HepG2 (cell line): ENCODE measurements at regions not wholly inside any gene's neighbourhood (a gene's known extent, or its start where the extent isn't known, plus 50 kb on each side); places are given as distances from the start of the nearest gene placed in this dataset.

Source experiments
- ATAC-seq: fragments of 200-7000 bp; cut with Tn5 transposase; 3 replicates; pipeline ENCODE4 v1.9.1; 2020; ENCODE audit warnings: mild to moderate bottlenecking, moderate library complexity
- BruUV-seq: library from RNA; stranded (reverse); fragments of 400-500 nt; replicated peaks from 2 replicates; lab custom pipeline; 2021; lab: Mats Ljungman, UMichigan
- CTCF ChIA-PET: fragments of 300-600 bp; formaldehyde crosslinking; extraction: SDS; loops from one replicate; lab custom pipeline; 2021; ENCODE audit warnings: low total read pairs, inconsistent platforms, low intra/inter-chr PET ratio; lab: Yijun Ruan, JAX
- POLR2A ChIA-PET: fragments of 350-600 bp; sonication (Branson Sonifier 250); formaldehyde crosslinking; loops from one replicate; lab custom pipeline; 2020; ENCODE audit warnings: antibody characterized with exemption, inconsistent platforms; lab: Yijun Ruan, JAX
- DNase-seq: peaks from one replicate; pipeline ENCODE4 v3.0.0-alpha.2; 2015; ENCODE audit warnings: low spot score
- FAIRE-seq: peaks from 3 replicates; lab custom pipeline; 2011; peaks lifted over from hg19 to GRCh38; lab: Jason Lieb, UNC
- H2AFZ ChIP-seq: one replicate; pipeline ENCODE4 v1.6.1; 2011; ENCODE audit warnings: low read length, inconsistent platforms
- H3K27ac ChIP-seq: fragments of 300-600 bp; 3 replicates; pipeline ENCODE4 v1.8.0; 2011; ENCODE audit warnings: mixed run types, mild to moderate bottlenecking, mixed read lengths, low read length, inconsistent platforms; ENCODE audit not compliant: insufficient read depth; ENCODE audit errors: extremely low read length
- H3K27me3 ChIP-seq, 2 experiments: fragments of 200-600 bp in 1 of 2; 2 replicates in 1 of 2; 3 replicates in 1 of 2; pipeline versions ENCODE4 v1.6.0 to v1.8.0; 2011; ENCODE audit warnings: low read length in 2 of 2, mild to moderate bottlenecking in 2 of 2, moderate library complexity in 2 of 2, inconsistent platforms in 1 of 2; ENCODE audit not compliant: insufficient read depth in 2 of 2, control insufficient read depth in 1 of 2
- H3K36me3 ChIP-seq, 2 experiments: fragments of 200-600 bp in 1 of 2; replicated peaks in 1 of 2; 2 replicates in 1 of 2; 3 replicates in 1 of 2; pipeline versions ENCODE4 v1.5.1 to v1.8.0; 2011; ENCODE audit warnings: low read length in 2 of 2, inconsistent platforms in 1 of 2; ENCODE audit not compliant: insufficient read depth in 2 of 2, control insufficient read depth in 1 of 2
- H3K4me1 ChIP-seq: 2 replicates; pipeline ENCODE4 v1.5.1; 2012; ENCODE audit warnings: low read length, inconsistent platforms; ENCODE audit not compliant: insufficient read depth
- H3K4me2 ChIP-seq: 2 replicates; pipeline ENCODE4 v1.6.0; 2011; ENCODE audit warnings: low read depth, low read length, inconsistent platforms
- H3K4me3 ChIP-seq, 3 experiments: fragments of 200-600 bp in 1 of 3; sonication (generic), shearing (Covaris generic) in 1 of 3; replicated peaks in 1 of 3; 2 replicates each; pipeline ENCODE4 v1.5.1; 2011 to 2016; ENCODE audit warnings: low read length in 3 of 3, inconsistent platforms in 2 of 3, low read depth in 2 of 3, mild to moderate bottlenecking in 2 of 3, control low read depth in 1 of 3, mixed read lengths in 1 of 3; ENCODE audit not compliant: insufficient read depth in 1 of 3
- H3K79me2 ChIP-seq: one replicate; pipeline ENCODE4 v1.6.1; 2011; ENCODE audit warnings: low read length, inconsistent platforms; ENCODE audit not compliant: insufficient read depth
- H3K9ac ChIP-seq: 2 replicates; pipeline ENCODE4 v1.6.0; 2011; ENCODE audit warnings: mild to moderate bottlenecking, low read depth, low read length, inconsistent platforms; ENCODE audit not compliant: insufficient read depth
- H3K9me3 ChIP-seq: 2 replicates; pipeline ENCODE4 v1.5.1; 2012; ENCODE audit warnings: mild to moderate bottlenecking, low read length
- H4K20me1 ChIP-seq: 2 replicates; pipeline ENCODE4 v1.6.0; 2011; ENCODE audit warnings: inconsistent platforms, mild to moderate bottlenecking, low read length, moderate library complexity; ENCODE audit not compliant: insufficient read depth
- ARID2 ChIP-seq: sonication (generic); formaldehyde crosslinking; IDR thresholded peaks from 2 replicates; pipeline ENCODE4 v1.8.1; 2022; ENCODE audit warnings: mild to moderate bottlenecking, missing genetic modification reagents, borderline replicate concordance
- FOXP1 ChIP-seq, 2 experiments: fragments of 450-650 bp in 1 of 2; IDR thresholded peaks; 2 replicates each; pipeline ENCODE4 v1.6.1; 2017 to 2018; ENCODE audit warnings: antibody characterized with exemption in 1 of 2
- HIVEP1 ChIP-seq: sonication (generic); formaldehyde crosslinking; IDR thresholded peaks from 2 replicates; pipeline ENCODE4 v1.4.0; 2020; ENCODE audit warnings: mild to moderate bottlenecking, missing genetic modification reagents
- KDM5A ChIP-seq: fragments of 200-600 bp; sonication (generic); IDR thresholded peaks from 2 replicates; pipeline ENCODE4 v1.7.0; 2018; ENCODE audit warnings: antibody characterized with exemption, mild to moderate bottlenecking, low read length, borderline replicate concordance
- SALL1 ChIP-seq: sonication (generic); formaldehyde crosslinking; IDR thresholded peaks from 2 replicates; pipeline ENCODE4 v1.8.0; 2022; ENCODE audit warnings: mild to moderate bottlenecking, missing genetic modification reagents
- whole genome bisulfite sequencing: methylation state at CpG from one replicate; pipeline ENCODE4 v1.1.6; 2017; ENCODE audit warnings: low lambda C conversion rate; 5-methylcytosine and 5-hydroxymethylcytosine counted together
- in situ Hi-C: cut with HindIII; loops from 2 replicates; pipeline ENCODE4 v1.10.0; 2017; ENCODE audit warnings: low pct_unique_long_range_greater_than_20kb; ENCODE audit not compliant: extremely low pct_ligation_motif_present
- intact Hi-C: fragments of 100-400 bp; cut with micrococcal nuclease; formaldehyde crosslinking; loops from one replicate; pipeline ENCODE4 v1.10.0; 2022; ENCODE audit not compliant: unreplicated experiment
- TF ChIP-seq, protein P1 (sequence below): IDR thresholded peaks from 2 replicates; pipeline ENCODE4 v1.4.0; 2020; ENCODE audit warnings: mild to moderate bottlenecking, missing genetic modification reagents
- TF ChIP-seq, protein P2 (sequence below): sonication (generic); formaldehyde crosslinking; IDR thresholded peaks from 2 replicates; pipeline ENCODE4 v1.4.0; 2020; ENCODE audit warnings: missing genetic modification reagents

DNA sequence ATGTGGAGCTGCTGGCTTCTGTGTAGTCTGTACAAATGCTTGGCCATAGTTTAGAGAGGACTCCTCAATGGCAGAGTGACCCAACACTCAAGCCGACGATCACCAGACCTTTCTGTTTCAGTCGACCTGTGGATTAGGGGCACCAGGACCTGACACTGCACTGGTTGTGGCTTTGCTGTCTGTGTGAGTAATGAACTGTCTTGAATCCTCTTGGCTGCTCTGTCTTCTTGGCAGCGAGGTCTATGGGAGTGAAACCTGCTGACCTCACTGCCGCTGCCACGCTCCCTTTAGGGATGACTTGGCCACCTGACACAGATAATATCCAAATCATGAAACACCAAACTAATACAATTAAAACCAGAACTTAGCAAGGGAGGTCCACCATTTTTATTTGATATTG is 83.5 kb upstream of the C14orf180 start:
- no peak overlapping the region for H2AFZ ChIP-seq
- no peak overlapping the region for H3K4me2 ChIP-seq
- H4K20me1 ChIP-seq, result no peaks in the 10 kb centered on the region
- WGBS, result 0% methylated on average over 2 of the region's 6 CpGs
- H3K4me3 ChIP-seq, result no peak overlapping the region
- intact Hi-C loops (no loop called here), in situ Hi-C loops (no loop called here)
- H3K9me3 ChIP-seq, result no peaks in the 10 kb centered on the region
- DNase-seq (no peak), ATAC-seq (no peak), FAIRE-seq (no peak)
- no peaks in the 10 kb centered on the region for H3K4me1 ChIP-seq
- H3K36me3 ChIP-seq, result no peaks in the 10 kb centered on the region
- TF ChIP-seq ARID2 (CRISPR knock-in tag) (no peak), SALL1 (CRISPR knock-in tag) (no peak)
- no peak overlapping the region for H3K27ac ChIP-seq
- no peak overlapping the region for H3K9ac ChIP-seq
- ChIA-PET POLR2A (no interaction called here), CTCF (no interaction called here)
- BruUV-seq, result no TSS peak
- H3K79me2 ChIP-seq, result no peaks in the 10 kb centered on the region
- peaks cover 2 to 24% of the 10 kb centered on the region in 2 experiments; a peak in 3 of 5 replicates for H3K27me3 ChIP-seq

DNA sequence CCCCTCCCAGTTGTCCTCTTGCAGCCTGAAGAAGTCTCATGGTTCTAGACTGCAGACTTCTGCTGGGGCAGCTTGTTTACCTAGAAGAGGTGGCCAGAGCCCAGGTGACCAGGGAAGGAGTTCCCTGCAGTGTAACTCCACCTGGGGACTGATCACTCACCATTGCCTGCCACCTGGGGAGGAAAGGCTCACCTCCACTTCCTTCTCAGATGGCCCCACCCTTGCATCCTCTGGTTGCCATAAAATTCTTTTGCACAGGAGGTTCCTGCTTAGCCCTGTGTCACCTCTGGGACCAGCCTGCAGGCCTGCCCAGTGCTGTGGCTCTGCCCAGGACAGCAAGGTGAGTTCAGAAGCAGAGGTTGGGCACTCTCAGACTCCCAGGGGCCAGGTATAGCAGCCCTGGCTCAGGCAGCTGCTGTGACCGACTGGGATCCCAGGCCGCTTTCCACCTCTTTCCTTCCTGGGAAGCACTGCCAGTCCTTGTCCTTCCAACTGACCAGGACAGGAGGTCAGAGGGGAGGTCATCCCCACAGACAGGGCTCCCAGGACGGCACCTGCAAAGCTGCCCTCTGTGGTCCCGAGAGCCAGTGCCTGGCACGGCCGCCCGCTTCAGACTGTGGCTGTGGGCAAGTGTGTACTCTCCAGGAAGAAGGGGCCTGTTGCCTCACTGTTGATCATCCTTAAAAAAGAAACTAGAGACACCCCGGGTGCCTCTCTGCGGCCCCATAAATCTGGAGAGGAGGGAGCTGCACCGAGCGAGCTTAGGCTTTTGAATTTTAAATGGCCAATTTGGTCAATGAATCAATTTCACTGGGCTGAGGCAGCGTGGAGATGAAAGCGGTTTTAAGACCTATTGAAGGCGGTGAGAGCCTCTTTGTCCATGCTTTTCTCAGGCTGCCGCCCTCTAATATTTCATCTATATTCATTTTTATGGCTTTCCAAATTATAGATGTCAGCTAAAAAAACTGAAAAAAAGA is 79.5 kb upstream of the C14orf180 start:
- peaks cover 3 to 39% of the 10 kb centered on the region in 2 experiments; a peak in 3 of 5 replicates for H3K27me3 ChIP-seq
- TF ChIP-seq, protein P1, sequence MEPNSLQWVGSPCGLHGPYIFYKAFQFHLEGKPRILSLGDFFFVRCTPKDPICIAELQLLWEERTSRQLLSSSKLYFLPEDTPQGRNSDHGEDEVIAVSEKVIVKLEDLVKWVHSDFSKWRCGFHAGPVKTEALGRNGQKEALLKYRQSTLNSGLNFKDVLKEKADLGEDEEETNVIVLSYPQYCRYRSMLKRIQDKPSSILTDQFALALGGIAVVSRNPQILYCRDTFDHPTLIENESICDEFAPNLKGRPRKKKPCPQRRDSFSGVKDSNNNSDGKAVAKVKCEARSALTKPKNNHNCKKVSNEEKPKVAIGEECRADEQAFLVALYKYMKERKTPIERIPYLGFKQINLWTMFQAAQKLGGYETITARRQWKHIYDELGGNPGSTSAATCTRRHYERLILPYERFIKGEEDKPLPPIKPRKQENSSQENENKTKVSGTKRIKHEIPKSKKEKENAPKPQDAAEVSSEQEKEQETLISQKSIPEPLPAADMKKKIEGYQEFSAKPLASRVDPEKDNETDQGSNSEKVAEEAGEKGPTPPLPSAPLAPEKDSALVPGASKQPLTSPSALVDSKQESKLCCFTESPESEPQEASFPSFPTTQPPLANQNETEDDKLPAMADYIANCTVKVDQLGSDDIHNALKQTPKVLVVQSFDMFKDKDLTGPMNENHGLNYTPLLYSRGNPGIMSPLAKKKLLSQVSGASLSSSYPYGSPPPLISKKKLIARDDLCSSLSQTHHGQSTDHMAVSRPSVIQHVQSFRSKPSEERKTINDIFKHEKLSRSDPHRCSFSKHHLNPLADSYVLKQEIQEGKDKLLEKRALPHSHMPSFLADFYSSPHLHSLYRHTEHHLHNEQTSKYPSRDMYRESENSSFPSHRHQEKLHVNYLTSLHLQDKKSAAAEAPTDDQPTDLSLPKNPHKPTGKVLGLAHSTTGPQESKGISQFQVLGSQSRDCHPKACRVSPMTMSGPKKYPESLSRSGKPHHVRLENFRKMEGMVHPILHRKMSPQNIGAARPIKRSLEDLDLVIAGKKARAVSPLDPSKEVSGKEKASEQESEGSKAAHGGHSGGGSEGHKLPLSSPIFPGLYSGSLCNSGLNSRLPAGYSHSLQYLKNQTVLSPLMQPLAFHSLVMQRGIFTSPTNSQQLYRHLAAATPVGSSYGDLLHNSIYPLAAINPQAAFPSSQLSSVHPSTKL (CRISPR knock-in tag), result no peak
- TF ChIP-seq, protein P2, sequence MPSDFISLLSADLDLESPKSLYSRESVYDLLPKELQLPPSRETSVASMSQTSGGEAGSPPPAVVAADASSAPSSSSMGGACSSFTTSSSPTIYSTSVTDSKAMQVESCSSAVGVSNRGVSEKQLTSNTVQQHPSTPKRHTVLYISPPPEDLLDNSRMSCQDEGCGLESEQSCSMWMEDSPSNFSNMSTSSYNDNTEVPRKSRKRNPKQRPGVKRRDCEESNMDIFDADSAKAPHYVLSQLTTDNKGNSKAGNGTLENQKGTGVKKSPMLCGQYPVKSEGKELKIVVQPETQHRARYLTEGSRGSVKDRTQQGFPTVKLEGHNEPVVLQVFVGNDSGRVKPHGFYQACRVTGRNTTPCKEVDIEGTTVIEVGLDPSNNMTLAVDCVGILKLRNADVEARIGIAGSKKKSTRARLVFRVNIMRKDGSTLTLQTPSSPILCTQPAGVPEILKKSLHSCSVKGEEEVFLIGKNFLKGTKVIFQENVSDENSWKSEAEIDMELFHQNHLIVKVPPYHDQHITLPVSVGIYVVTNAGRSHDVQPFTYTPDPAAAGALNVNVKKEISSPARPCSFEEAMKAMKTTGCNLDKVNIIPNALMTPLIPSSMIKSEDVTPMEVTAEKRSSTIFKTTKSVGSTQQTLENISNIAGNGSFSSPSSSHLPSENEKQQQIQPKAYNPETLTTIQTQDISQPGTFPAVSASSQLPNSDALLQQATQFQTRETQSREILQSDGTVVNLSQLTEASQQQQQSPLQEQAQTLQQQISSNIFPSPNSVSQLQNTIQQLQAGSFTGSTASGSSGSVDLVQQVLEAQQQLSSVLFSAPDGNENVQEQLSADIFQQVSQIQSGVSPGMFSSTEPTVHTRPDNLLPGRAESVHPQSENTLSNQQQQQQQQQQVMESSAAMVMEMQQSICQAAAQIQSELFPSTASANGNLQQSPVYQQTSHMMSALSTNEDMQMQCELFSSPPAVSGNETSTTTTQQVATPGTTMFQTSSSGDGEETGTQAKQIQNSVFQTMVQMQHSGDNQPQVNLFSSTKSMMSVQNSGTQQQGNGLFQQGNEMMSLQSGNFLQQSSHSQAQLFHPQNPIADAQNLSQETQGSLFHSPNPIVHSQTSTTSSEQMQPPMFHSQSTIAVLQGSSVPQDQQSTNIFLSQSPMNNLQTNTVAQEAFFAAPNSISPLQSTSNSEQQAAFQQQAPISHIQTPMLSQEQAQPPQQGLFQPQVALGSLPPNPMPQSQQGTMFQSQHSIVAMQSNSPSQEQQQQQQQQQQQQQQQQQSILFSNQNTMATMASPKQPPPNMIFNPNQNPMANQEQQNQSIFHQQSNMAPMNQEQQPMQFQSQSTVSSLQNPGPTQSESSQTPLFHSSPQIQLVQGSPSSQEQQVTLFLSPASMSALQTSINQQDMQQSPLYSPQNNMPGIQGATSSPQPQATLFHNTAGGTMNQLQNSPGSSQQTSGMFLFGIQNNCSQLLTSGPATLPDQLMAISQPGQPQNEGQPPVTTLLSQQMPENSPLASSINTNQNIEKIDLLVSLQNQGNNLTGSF, result no peak
- TF ChIP-seq FOXP1 (IDR thresholded peaks at IDR 0.05) (no peak), FOXP1 (CRISPR knock-in tag; IDR thresholded peaks at IDR 0.05) (no peak), KDM5A (no peak), HIVEP1 (CRISPR knock-in tag) (no peak)

More for the DNA sequence above, 79.5 kb upstream of the C14orf180 start:
- FAIRE-seq, result no peak
- 16% methylated on average over 12 of the region's 15 CpGs for WGBS
- Histone ChIP-seq H3K27ac (no peak overlapping the region), H2AFZ (no peak overlapping the region), H4K20me1 (no peaks in the 10 kb centered on the region), H3K36me3 (no peaks in the 10 kb centered on the region), H3K9me3 (peaks cover 7% of the 10 kb centered on the region; the same call in 1 of the 2 replicates), H3K79me2 (no peaks in the 10 kb centered on the region), H3K4me1 (no peaks in the 10 kb centered on the region), H3K4me3 (no peak overlapping the region), H3K4me2 (no peak overlapping the region), H3K9ac (no peak overlapping the region)
- ATAC-seq, result no peak
- in situ Hi-C loops (no loop called here), intact Hi-C loops (no loop called here)
- ChIA-PET POLR2A (no interaction called here), CTCF (no interaction called here)
- no peak for DNase-seq
- BruUV-seq, result no TSS peak
